Transverse colon (tissue), 3 donors: ENCODE measurements at regions not wholly inside any gene's neighbourhood (a gene's known extent, or its start where the extent isn't known, plus 50 kb on each side); places are given as distances from the start of the nearest gene placed in this dataset.

Source experiments
- CTCF ChIP-seq, 5 experiments: fragments of 200-600 bp in 3 of 5; fragments of 450-650 bp in 2 of 5; sonication (generic) in 3 of 5; IDR thresholded peaks; 1 replicate in 2 of 5; 2 replicates in 3 of 5; pipeline ENCODE4 v1.5.1; 2016 to 2017; ENCODE audit warnings: antibody characterized with exemption in 5 of 5, inconsistent platforms in 3 of 5, mild to moderate bottlenecking in 2 of 5, moderate library complexity in 1 of 5
- EP300 ChIP-seq: sonication (generic); formaldehyde crosslinking; IDR thresholded peaks from one replicate; pipeline ENCODE4 v1.6.1; 2017; ENCODE audit warnings: antibody characterized with exemption, low read depth

- no peak for TF ChIP-seq CTCF (IDR thresholded peaks at IDR 0.05)
- TF ChIP-seq EP300, result no peak
Measured at GRCh38 chr13:104198801-104199200, 1132.6 kb upstream of the SLC10A2 start.
